Neural progenitor cell (in vitro differentiated cells): ENCODE measurements at regions not wholly inside any gene's neighbourhood (a gene's known extent, or its start where the extent isn't known, plus 50 kb on each side); places are given as distances from the start of the nearest gene placed in this dataset.
"Not testable (repeated sequence)": the region's sequence is repeated elsewhere in the genome, so short reads cannot be mapped to it uniquely, and the experiment has no call there.

ENCODE experiments used
- DNase-seq: peaks from one replicate; pipeline ENCODE4 v3.0.0-alpha.2; 2016; ENCODE audit warnings: low spot score
- H2AFZ ChIP-seq: fragments of 200-600 bp; sonication (generic); replicated peaks from 2 replicates; pipeline ENCODE4 v1.6.1; 2016; ENCODE audit warnings: antibody characterized with exemption
- H3F3A ChIP-seq: fragments of 200-600 bp; sonication (generic); 2 replicates; pipeline ENCODE4 v1.6.1; 2016; ENCODE audit warnings: antibody characterized with exemption, low read depth
- H3K27ac ChIP-seq: fragments of 200-600 bp; sonication (generic); 2 replicates; pipeline ENCODE4 v1.5.1; 2016; ENCODE audit warnings: mild to moderate bottlenecking
- H3K27me3 ChIP-seq: fragments of 200-600 bp; sonication (generic); 2 replicates; pipeline ENCODE4 v1.6.1; 2016; ENCODE audit warnings: mild to moderate bottlenecking, moderate library complexity
- H3K36me3 ChIP-seq: fragments of 200-600 bp; sonication (generic); 2 replicates; pipeline ENCODE4 v1.5.1; 2016
- H3K4me1 ChIP-seq: fragments of 200-600 bp; sonication (generic); 2 replicates; pipeline ENCODE4 v1.6.1; 2016; ENCODE audit warnings: mixed run types
- H3K4me2 ChIP-seq: fragments of 200-600 bp; sonication (generic); 2 replicates; pipeline ENCODE4 v1.6.1; 2016
- H3K4me3 ChIP-seq: fragments of 200-600 bp; sonication (generic); 2 replicates; pipeline ENCODE4 v1.5.1; 2016
- H3K79me2 ChIP-seq: fragments of 200-600 bp; sonication (generic); 2 replicates; pipeline ENCODE4 v1.6.1; 2016; ENCODE audit warnings: low read depth
- H3K9ac ChIP-seq: fragments of 200-600 bp; sonication (generic); 2 replicates; pipeline ENCODE4 v1.6.1; 2016
- H3K9me3 ChIP-seq: fragments of 200-600 bp; sonication (generic); 2 replicates; pipeline ENCODE4 v1.5.1; 2016; ENCODE audit warnings: low read depth
- H4K20me1 ChIP-seq: fragments of 200-600 bp; sonication (generic); 2 replicates; pipeline ENCODE4 v1.6.1; 2016; ENCODE audit warnings: low read depth
- H3K27ac Mint-ChIP-seq: 3 replicates; pipeline ENCODE4 v1.8.0; 2021; ENCODE audit warnings: mixed read lengths
- H3K27me3 Mint-ChIP-seq: 2 replicates; pipeline ENCODE4 v1.8.0; 2022; ENCODE audit warnings: low read depth, mild to moderate bottlenecking, inconsistent platforms, moderate library complexity, mixed read lengths; ENCODE audit not compliant: insufficient read depth
- H3K36me3 Mint-ChIP-seq: 3 replicates; pipeline ENCODE4 v1.8.0; 2021; ENCODE audit warnings: mixed read lengths
- H3K4me1 Mint-ChIP-seq: 3 replicates; pipeline ENCODE4 v1.8.0; 2021; ENCODE audit warnings: mixed read lengths
- H3K4me3 Mint-ChIP-seq: 3 replicates; pipeline ENCODE4 v1.8.0; 2021; ENCODE audit warnings: mild to moderate bottlenecking, moderate library complexity, mixed read lengths
- H3K9me3 Mint-ChIP-seq: 3 replicates; pipeline ENCODE4 v1.8.0; 2020; ENCODE audit warnings: mixed read lengths
- EZH2 ChIP-seq: fragments of 200-600 bp; sonication (generic); IDR thresholded peaks from 2 replicates; pipeline ENCODE4 v1.6.1; 2017; ENCODE audit warnings: antibody characterized with exemption, mild to moderate bottlenecking, moderate library complexity
- EZH2phosphoT487 ChIP-seq: fragments of 200-600 bp; sonication (generic); IDR thresholded peaks from 2 replicates; pipeline ENCODE4 v1.6.1; 2017; ENCODE audit warnings: antibody characterized with exemption
- TF ChIP-seq, protein P1 (sequence below): fragments of 200-600 bp; sonication (generic); IDR thresholded peaks from 2 replicates; pipeline ENCODE4 v1.5.1; 2017; ENCODE audit warnings: antibody characterized with exemption, mild to moderate bottlenecking

- Histone ChIP-seq H3F3A (no peaks in the 10 kb centered on the region), H2AFZ (no peak overlapping the region), H3K4me2 (no peak overlapping the region), H3K79me2 (no peaks in the 10 kb centered on the region), H3K27ac (no peak overlapping the region), H3K27me3 (no peaks in the 10 kb centered on the region), H4K20me1 (no peaks in the 10 kb centered on the region), H3K4me1 (no peaks in the 10 kb centered on the region), H3K4me3 (no peak overlapping the region), H3K9me3 (no peaks in the 10 kb centered on the region), H3K9ac (no peak overlapping the region), H3K36me3 (no peaks in the 10 kb centered on the region)
- H3K27me3 Mint-ChIP-seq, result peaks cover 4% of the 10 kb centered on the region
- no peaks in the 10 kb centered on the region for H3K4me1 Mint-ChIP-seq
- no peak for TF ChIP-seq EZH2
- TF ChIP-seq, protein P1, sequence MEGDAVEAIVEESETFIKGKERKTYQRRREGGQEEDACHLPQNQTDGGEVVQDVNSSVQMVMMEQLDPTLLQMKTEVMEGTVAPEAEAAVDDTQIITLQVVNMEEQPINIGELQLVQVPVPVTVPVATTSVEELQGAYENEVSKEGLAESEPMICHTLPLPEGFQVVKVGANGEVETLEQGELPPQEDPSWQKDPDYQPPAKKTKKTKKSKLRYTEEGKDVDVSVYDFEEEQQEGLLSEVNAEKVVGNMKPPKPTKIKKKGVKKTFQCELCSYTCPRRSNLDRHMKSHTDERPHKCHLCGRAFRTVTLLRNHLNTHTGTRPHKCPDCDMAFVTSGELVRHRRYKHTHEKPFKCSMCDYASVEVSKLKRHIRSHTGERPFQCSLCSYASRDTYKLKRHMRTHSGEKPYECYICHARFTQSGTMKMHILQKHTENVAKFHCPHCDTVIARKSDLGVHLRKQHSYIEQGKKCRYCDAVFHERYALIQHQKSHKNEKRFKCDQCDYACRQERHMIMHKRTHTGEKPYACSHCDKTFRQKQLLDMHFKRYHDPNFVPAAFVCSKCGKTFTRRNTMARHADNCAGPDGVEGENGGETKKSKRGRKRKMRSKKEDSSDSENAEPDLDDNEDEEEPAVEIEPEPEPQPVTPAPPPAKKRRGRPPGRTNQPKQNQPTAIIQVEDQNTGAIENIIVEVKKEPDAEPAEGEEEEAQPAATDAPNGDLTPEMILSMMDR, result no peak
- no peak for TF ChIP-seq EZH2phosphoT487
- H3K36me3 Mint-ChIP-seq, result no peaks in the 10 kb centered on the region
- DNase-seq, result no peak
- H3K4me3 Mint-ChIP-seq, result no peak overlapping the region
- no peak overlapping the region for H3K27ac Mint-ChIP-seq
- H3K9me3 Mint-ChIP-seq, result peaks cover 15% of the 10 kb centered on the region
Observed at GRCh38 chr13:110971486-110971885, 56.6 kb upstream of the ANKRD10 start.

DNA sequence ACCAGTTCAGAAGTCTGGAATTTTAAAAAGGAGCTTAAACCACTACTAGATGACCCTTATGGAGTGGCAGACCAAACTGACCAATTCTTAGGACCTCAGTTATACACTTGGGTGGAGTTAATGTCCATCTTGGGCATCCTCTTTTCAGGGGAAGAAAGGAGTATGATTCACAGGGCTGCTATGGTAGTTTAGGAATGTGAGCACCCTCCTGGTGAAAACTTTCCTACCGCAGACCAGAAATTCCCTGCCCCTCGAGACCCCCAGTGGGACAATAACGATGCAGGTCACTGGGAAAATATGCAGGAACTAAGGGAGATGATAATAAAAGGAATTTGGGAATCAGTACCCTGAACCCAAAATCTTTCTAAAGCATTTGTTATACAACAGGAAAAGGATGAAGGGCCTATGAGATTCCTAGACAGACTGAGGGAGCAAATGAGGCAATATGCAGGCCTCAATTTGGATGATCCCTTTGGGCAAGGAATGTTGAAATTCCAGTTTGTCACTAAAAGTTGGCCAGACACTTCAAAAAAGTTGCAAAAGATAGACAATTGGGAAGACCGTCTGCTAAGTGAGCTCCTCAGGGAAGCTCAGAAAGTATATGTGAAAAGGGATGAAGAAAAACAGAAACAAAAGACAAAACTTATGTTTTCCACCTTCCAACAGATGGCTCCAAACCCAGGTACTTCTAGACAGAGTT is 52.4 kb upstream of the ANKRD10 start:
- H4K20me1 ChIP-seq, H3K36me3 Mint-ChIP-seq, H2AFZ ChIP-seq, H3K27me3 ChIP-seq, H3F3A ChIP-seq, H3K4me1 ChIP-seq, H3K27ac ChIP-seq, H3K79me2 ChIP-seq, H3K4me3 Mint-ChIP-seq, H3K4me2 ChIP-seq, H3K4me1 Mint-ChIP-seq, H3K9ac ChIP-seq, H3K36me3 ChIP-seq, H3K9me3 ChIP-seq, H3K4me3 ChIP-seq, H3K27ac Mint-ChIP-seq, DNase-seq, H3K27me3 Mint-ChIP-seq: not testable (repeated sequence)
- H3K9me3 Mint-ChIP-seq, result peaks cover 17% of the 10 kb centered on the region

GRCh38 chr13:110965755-110966134 is 50.9 kb upstream of the ANKRD10 start:
- DNase-seq, result no peak
- H3K27me3 ChIP-seq, result no peaks in the 10 kb centered on the region
- no peaks in the 10 kb centered on the region for H3K4me1 ChIP-seq
- H2AFZ ChIP-seq, result no peak overlapping the region
- no peaks in the 10 kb centered on the region for H3F3A ChIP-seq
- H3K9ac ChIP-seq, result no peak overlapping the region
- no peaks in the 10 kb centered on the region for H3K36me3 ChIP-seq
- H3K4me2 ChIP-seq, result no peak overlapping the region
- Mint-ChIP-seq H3K4me3 (no peak overlapping the region), H3K4me1 (peaks cover 8% of the 10 kb centered on the region), H3K9me3 (peaks cover 14% of the 10 kb centered on the region), H3K27ac (no peak overlapping the region), H3K36me3 (no peaks in the 10 kb centered on the region), H3K27me3 (peaks cover 8% of the 10 kb centered on the region)
- no peak overlapping the region for H3K4me3 ChIP-seq
- H3K27ac ChIP-seq, result no peak overlapping the region
- H4K20me1 ChIP-seq, result no peaks in the 10 kb centered on the region
- H3K79me2 ChIP-seq, result no peaks in the 10 kb centered on the region
- no peaks in the 10 kb centered on the region for H3K9me3 ChIP-seq
- TF ChIP-seq EZH2 (no peak), EZH2phosphoT487 (no peak)
- TF ChIP-seq, protein P1, result no peak

GRCh38 chr13:110965038-110965754 is 50.3 kb upstream of the ANKRD10 start:
- H3K27ac Mint-ChIP-seq, result no peak overlapping the region
- Histone ChIP-seq H3K36me3 (no peaks in the 10 kb centered on the region), H3K4me2 (no peak overlapping the region), H3K27me3 (no peaks in the 10 kb centered on the region), H4K20me1 (no peaks in the 10 kb centered on the region), H3K27ac (no peak overlapping the region), H3K4me3 (no peak overlapping the region), H3K9me3 (no peaks in the 10 kb centered on the region), H3F3A (no peaks in the 10 kb centered on the region), H3K79me2 (no peaks in the 10 kb centered on the region), H2AFZ (no peak overlapping the region), H3K4me1 (no peaks in the 10 kb centered on the region), H3K9ac (no peak overlapping the region)
- H3K9me3 Mint-ChIP-seq, result peaks cover 14% of the 10 kb centered on the region
- no peak overlapping the region for H3K4me3 Mint-ChIP-seq
- no peaks in the 10 kb centered on the region for H3K36me3 Mint-ChIP-seq
- TF ChIP-seq, protein P1, result no peak
- TF ChIP-seq EZH2phosphoT487, result no peak
- TF ChIP-seq EZH2, result no peak
- H3K27me3 Mint-ChIP-seq, result peaks cover 8% of the 10 kb centered on the region
- DNase-seq, result no peak
- peaks cover 8% of the 10 kb centered on the region for H3K4me1 Mint-ChIP-seq
